HEK293 (cell line): ENCODE measurements at regions not wholly inside any gene's neighbourhood (a gene's known extent, or its start where the extent isn't known, plus 50 kb on each side); places are given as distances from the start of the nearest gene placed in this dataset.

Experiments
- CTCF ChIP-seq: fragments of 450-650 bp; formaldehyde crosslinking; IDR thresholded peaks from 2 replicates; pipeline ENCODE4 v1.5.1; 2016; ENCODE audit warnings: missing biosample characterization, missing genetic modification characterization
- KLF16 ChIP-seq: fragments of 450-650 bp; formaldehyde crosslinking; IDR thresholded peaks from 2 replicates; pipeline ENCODE4 v1.5.1; 2017; ENCODE audit warnings: missing biosample characterization, missing genetic modification characterization
- PRDM1 ChIP-seq: fragments of 450-650 bp; formaldehyde crosslinking; IDR thresholded peaks from 2 replicates; pipeline ENCODE4; 2016; ENCODE audit warnings: missing biosample characterization, missing genetic modification characterization
- SETDB1 ChIP-seq: IDR thresholded peaks from one replicate; pipeline ENCODE4 v1.6.1; 2017; ENCODE audit warnings: mild to moderate bottlenecking, low read length, moderate library complexity, mixed read lengths; ENCODE audit not compliant: insufficient read length
- TCF7L2 ChIP-seq: IDR thresholded peaks from 2 replicates; pipeline ENCODE4 v1.6.1; 2011; ENCODE audit warnings: low read depth, mild to moderate bottlenecking, inconsistent platforms, low read length, moderate library complexity, borderline replicate concordance
- ZBTB26 ChIP-seq: fragments of 450-650 bp; formaldehyde crosslinking; optimal IDR thresholded peaks from 2 replicates; pipeline ENCODE3; 2016; ENCODE audit warnings: missing biosample characterization, mild to moderate bottlenecking, missing genetic modification characterization
- ZNF133 ChIP-seq: fragments of 450-650 bp; formaldehyde crosslinking; IDR thresholded peaks from 2 replicates; pipeline ENCODE4 v1.5.1; 2016; ENCODE audit warnings: missing biosample characterization, missing genetic modification characterization
- ZNF221 ChIP-seq: fragments of 450-650 bp; formaldehyde crosslinking; IDR thresholded peaks from 2 replicates; pipeline ENCODE4 v1.5.1; 2017; ENCODE audit warnings: missing biosample characterization, missing genetic modification characterization, borderline replicate concordance
- ZNF350 ChIP-seq: fragments of 450-650 bp; formaldehyde crosslinking; IDR thresholded peaks from 2 replicates; pipeline ENCODE4 v1.5.0; 2017; ENCODE audit warnings: missing biosample characterization, mild to moderate bottlenecking, missing genetic modification characterization
- ZNF621 ChIP-seq: fragments of 450-650 bp; formaldehyde crosslinking; IDR thresholded peaks from 2 replicates; pipeline ENCODE4 v1.5.1; 2017; ENCODE audit warnings: missing biosample characterization, missing genetic modification characterization
- TF ChIP-seq, protein P1 (sequence below): fragments of 450-650 bp; formaldehyde crosslinking; IDR thresholded peaks from 2 replicates; pipeline ENCODE4 v1.5.1; 2016; ENCODE audit warnings: missing biosample characterization, missing genetic modification characterization
- TF ChIP-seq, protein P2 (sequence below): fragments of 450-650 bp; formaldehyde crosslinking; IDR thresholded peaks from 2 replicates; pipeline ENCODE4 v1.5.1; 2017; ENCODE audit warnings: missing biosample characterization, missing genetic modification characterization

GRCh38 chr11:128029219-128029722 lies 558.1 kb downstream of the ETS1 start:
- TF ChIP-seq CTCF (no peak), ZNF133 (tag by site-specific recombination) (no peak), KLF16 (tag by site-specific recombination) (no peak), ZNF350 (tag by site-specific recombination) (no peak), ZBTB26 (tag by site-specific recombination) (no peak), SETDB1 (no peak), ZNF221 (tag by site-specific recombination) (no peak), TCF7L2 (no peak), PRDM1 (tag by site-specific recombination) (no peak), ZNF621 (tag by site-specific recombination) (no peak)
- TF ChIP-seq, protein P1, sequence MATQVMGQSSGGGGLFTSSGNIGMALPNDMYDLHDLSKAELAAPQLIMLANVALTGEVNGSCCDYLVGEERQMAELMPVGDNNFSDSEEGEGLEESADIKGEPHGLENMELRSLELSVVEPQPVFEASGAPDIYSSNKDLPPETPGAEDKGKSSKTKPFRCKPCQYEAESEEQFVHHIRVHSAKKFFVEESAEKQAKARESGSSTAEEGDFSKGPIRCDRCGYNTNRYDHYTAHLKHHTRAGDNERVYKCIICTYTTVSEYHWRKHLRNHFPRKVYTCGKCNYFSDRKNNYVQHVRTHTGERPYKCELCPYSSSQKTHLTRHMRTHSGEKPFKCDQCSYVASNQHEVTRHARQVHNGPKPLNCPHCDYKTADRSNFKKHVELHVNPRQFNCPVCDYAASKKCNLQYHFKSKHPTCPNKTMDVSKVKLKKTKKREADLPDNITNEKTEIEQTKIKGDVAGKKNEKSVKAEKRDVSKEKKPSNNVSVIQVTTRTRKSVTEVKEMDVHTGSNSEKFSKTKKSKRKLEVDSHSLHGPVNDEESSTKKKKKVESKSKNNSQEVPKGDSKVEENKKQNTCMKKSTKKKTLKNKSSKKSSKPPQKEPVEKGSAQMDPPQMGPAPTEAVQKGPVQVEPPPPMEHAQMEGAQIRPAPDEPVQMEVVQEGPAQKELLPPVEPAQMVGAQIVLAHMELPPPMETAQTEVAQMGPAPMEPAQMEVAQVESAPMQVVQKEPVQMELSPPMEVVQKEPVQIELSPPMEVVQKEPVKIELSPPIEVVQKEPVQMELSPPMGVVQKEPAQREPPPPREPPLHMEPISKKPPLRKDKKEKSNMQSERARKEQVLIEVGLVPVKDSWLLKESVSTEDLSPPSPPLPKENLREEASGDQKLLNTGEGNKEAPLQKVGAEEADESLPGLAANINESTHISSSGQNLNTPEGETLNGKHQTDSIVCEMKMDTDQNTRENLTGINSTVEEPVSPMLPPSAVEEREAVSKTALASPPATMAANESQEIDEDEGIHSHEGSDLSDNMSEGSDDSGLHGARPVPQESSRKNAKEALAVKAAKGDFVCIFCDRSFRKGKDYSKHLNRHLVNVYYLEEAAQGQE (tag by site-specific recombination): no peak
- TF ChIP-seq, protein P2, sequence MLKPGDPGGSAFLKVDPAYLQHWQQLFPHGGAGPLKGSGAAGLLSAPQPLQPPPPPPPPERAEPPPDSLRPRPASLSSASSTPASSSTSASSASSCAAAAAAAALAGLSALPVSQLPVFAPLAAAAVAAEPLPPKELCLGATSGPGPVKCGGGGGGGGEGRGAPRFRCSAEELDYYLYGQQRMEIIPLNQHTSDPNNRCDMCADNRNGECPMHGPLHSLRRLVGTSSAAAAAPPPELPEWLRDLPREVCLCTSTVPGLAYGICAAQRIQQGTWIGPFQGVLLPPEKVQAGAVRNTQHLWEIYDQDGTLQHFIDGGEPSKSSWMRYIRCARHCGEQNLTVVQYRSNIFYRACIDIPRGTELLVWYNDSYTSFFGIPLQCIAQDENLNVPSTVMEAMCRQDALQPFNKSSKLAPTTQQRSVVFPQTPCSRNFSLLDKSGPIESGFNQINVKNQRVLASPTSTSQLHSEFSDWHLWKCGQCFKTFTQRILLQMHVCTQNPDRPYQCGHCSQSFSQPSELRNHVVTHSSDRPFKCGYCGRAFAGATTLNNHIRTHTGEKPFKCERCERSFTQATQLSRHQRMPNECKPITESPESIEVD: no peak
